Esophagus squamous epithelium (tissue), 5 donors: ENCODE measurements at regions not wholly inside any gene's neighbourhood (a gene's known extent, or its start where the extent isn't known, plus 50 kb on each side); places are given as distances from the start of the nearest gene placed in this dataset.

ENCODE experiments used
- DNase-seq: peaks from one replicate; lab custom pipeline; 2025; lab: John Stamatoyannopoulos, UW
- H3K27ac ChIP-seq, 4 donors: fragments of 200-600 bp; sonication (generic); one replicate each; pipeline ENCODE4 v1.5.1; 2016 to 2019; ENCODE audit warnings: mild to moderate bottlenecking in 1 of 4
- H3K27me3 ChIP-seq, 4 donors: fragments of 200-600 bp; sonication (generic); 1 replicate in 3 of 4; 2 replicates in 1 of 4; pipeline versions ENCODE4 v1.5.1 to v1.6.0; 2017 to 2021; ENCODE audit warnings: antibody characterized with exemption in 1 of 4
- H3K36me3 ChIP-seq, 3 donors: fragments of 200-600 bp; sonication (generic); one replicate each; pipeline ENCODE4 v1.5.1; 2016 to 2019
- H3K4me1 ChIP-seq, 3 donors: fragments of 200-600 bp; sonication (generic); one replicate each; pipeline ENCODE4 v1.5.1; 2017 to 2019
- H3K4me3 ChIP-seq, 4 donors: fragments of 200-600 bp; sonication (generic); 1 replicate in 3 of 4; 2 replicates in 1 of 4; pipeline ENCODE4 v1.5.1; 2016 to 2019; ENCODE audit warnings: mild to moderate bottlenecking in 2 of 4, moderate library complexity in 1 of 4
- H3K9me3 ChIP-seq, 3 donors: fragments of 200-600 bp; sonication (generic); one replicate each; pipeline ENCODE4 v1.5.1; 2016 to 2019
- POLR2A ChIP-seq, 4 donors: fragments of 450-650 bp; IDR thresholded peaks; one replicate each; pipeline ENCODE4 v1.6.1; 2017; ENCODE audit warnings: antibody characterized with exemption in 4 of 4, mild to moderate bottlenecking in 4 of 4, moderate library complexity in 3 of 4
- WGBS, 2 donors: methylation state at CpG; one replicate each; pipeline ENCODE4 v1.1.5; 2018; 5-methylcytosine and 5-hydroxymethylcytosine counted together
- intact Hi-C: fragments of 100-400 bp; cut with DNase I; formaldehyde crosslinking; loops from one replicate; pipeline ENCODE4 v1.15.0; 2022
- TF ChIP-seq, protein P1 (sequence below), 6 experiments: fragments of 450-650 bp in 4 of 6; fragments of 200-600 bp in 2 of 6; sonication (generic) in 2 of 6; IDR thresholded peaks; one replicate each; pipeline ENCODE4 v1.5.1; 2016 to 2019; ENCODE audit warnings: antibody characterized with exemption in 6 of 6, mild to moderate bottlenecking in 4 of 6, moderate library complexity in 4 of 6
- donor health status: DM: yes; HTN: yes; CAD: no.

DNA sequence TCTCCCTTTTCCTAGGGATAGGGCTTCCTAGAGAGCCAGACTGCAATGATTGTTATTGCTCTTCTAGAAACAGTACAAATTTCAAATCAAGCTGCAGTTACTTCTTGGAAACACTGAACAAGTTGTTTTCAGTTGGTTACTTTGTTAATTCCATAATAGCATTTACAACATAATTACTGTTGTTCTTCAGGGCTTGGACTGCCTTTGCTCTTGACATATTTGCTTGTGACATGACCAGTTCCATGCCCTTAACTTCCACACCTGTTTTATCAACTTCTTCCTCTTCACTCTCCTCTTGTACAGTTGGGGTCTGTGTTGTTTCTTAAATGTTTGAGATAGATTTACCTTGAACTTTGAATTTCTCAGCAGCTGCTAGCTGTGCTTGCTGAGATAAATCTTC, 104.4 kb downstream of the SEC23IP start:
- H3K27ac ChIP-seq = no peak overlapping the region
- H3K9me3 ChIP-seq = peaks cover 0 to 7% (median 0%) of the 10 kb centered on the region in 3 donors
- no peaks in the 10 kb centered on the region for H3K36me3 ChIP-seq
- intact Hi-C loops = no loop called here
- no peaks in the 10 kb centered on the region for H3K27me3 ChIP-seq
- no peak for DNase-seq
- H3K4me1 ChIP-seq = no peaks in the 10 kb centered on the region
- TF ChIP-seq, protein P1, sequence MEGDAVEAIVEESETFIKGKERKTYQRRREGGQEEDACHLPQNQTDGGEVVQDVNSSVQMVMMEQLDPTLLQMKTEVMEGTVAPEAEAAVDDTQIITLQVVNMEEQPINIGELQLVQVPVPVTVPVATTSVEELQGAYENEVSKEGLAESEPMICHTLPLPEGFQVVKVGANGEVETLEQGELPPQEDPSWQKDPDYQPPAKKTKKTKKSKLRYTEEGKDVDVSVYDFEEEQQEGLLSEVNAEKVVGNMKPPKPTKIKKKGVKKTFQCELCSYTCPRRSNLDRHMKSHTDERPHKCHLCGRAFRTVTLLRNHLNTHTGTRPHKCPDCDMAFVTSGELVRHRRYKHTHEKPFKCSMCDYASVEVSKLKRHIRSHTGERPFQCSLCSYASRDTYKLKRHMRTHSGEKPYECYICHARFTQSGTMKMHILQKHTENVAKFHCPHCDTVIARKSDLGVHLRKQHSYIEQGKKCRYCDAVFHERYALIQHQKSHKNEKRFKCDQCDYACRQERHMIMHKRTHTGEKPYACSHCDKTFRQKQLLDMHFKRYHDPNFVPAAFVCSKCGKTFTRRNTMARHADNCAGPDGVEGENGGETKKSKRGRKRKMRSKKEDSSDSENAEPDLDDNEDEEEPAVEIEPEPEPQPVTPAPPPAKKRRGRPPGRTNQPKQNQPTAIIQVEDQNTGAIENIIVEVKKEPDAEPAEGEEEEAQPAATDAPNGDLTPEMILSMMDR (IDR thresholded peaks at IDR 0.05) = no peak
- no peak for TF ChIP-seq POLR2A (IDR thresholded peaks at IDR 0.05)
- H3K4me3 ChIP-seq = no peak overlapping the region

DNA sequence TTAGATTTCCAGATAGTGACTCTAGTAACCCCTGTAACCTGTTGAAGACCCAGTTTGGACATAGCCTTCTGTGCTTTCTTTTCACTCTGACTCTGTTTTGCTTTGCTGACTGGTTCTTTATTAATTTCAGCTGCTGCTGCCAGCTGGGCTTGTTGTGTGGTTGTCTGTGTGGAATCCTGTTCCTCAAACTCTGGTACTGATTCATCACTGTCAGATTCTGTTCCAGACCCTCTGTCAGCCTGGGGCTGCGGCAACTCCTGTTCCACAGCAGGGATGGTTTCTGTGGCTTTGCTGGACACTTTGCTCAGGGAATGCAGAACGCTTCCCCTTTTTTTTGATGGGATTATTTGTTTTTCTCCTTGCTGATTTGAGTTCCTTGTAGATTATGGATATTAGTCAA, 104.9 kb downstream of the SEC23IP start:
- TF ChIP-seq POLR2A (IDR thresholded peaks at IDR 0.05) = no peak
- TF ChIP-seq, protein P1 (IDR thresholded peaks at IDR 0.05) = no peak
- Histone ChIP-seq H3K27me3 (no peaks in the 10 kb centered on the region), H3K4me1 (no peaks in the 10 kb centered on the region), H3K36me3 (no peaks in the 10 kb centered on the region), H3K4me3 (no peak overlapping the region), H3K27ac (no peak overlapping the region), H3K9me3 (peaks cover 0 to 7% (median 0%) of the 10 kb centered on the region in 3 donors)
- DNase-seq = no peak
- WGBS, 2 donors = 58 to 77% methylated on average over 2 of the region's 2 CpGs
- intact Hi-C loops = no loop called here

DNA sequence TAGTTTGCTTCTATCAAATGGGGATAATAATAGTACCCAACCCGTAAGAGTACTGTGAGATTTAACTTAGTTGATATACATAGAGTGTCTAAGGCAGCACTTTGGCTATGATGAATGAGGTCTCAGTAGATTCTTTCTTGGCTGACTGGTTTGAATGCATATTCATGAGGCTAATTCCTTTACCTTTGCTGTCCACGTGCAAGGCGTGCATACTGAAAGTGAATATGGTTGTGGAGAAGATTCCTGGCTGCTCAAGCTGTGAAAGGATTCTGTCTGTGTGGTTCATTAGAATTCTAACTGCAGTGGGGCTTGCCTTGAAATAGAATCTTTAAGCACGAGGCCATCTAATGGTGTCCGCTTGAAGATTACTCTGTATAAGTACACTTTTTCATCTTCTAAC, 110.3 kb downstream of the SEC23IP start:
- Histone ChIP-seq H3K9me3 (no peaks in the 10 kb centered on the region), H3K4me3 (no peak overlapping the region), H3K4me1 (no peaks in the 10 kb centered on the region), H3K36me3 (no peaks in the 10 kb centered on the region), H3K27me3 (peaks cover 0 to 13% (median 0%) of the 10 kb centered on the region in 4 donors), H3K27ac (no peak overlapping the region)
- 83 to 84% methylated on average over 5 of the region's 5 CpGs for WGBS, 2 donors
- TF ChIP-seq, protein P1 (IDR thresholded peaks at IDR 0.05) = no peak
- no peak for TF ChIP-seq POLR2A (IDR thresholded peaks at IDR 0.05)
- no peak for DNase-seq
- intact Hi-C loops = no loop called here

DNA sequence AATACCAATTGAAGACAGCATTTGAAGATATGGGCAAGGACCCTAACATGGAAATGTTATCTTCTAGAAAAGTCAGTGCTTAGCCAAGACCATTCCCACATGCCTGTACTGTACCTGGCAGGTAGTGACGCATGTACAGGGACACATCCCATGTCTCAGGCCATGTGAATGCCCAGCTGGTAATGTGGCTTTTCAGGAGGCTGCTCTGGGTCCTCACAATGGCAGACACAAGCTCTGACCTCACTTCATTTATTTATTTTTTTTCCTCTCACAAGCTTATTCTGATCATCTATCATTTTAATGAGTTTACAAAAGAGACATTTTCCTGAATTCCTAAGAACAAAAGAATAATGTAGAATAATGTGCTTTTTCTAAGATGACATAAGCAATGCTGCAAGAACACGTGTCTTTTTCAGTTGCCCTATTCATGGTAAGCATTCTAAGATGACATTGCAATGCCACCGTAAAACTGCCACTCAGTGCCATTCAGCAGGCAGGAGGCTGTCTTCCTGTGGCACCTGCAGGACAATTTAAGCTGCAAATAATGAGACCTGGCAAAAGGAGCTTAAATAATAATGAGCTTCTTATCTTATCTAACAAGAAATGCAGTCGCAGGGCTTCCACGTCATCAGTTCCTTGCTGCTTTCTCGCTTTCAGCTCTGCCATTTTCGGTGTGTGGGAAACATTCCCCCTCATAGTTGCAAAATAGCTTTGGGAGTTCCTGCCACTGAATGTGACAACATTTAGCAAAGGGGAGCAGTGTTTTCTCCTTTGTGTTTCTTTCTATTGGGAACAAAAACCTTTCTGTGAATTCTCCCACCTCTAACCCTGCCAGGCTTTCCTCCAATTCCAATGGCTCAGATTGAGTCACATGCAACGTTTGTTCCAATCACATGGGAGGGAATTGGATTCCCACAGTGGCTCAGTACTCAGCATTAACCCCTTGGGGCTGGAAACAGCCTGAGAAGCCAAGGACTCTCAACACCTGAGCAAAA, 113.0 kb downstream of the SEC23IP start:
- 47 to 55% methylated on average over 7 to 8 of the region's 8 CpGs for WGBS, 2 donors
- Histone ChIP-seq H3K27me3 (peaks cover 0 to 21% (median 0%) of the 10 kb centered on the region in 4 donors), H3K36me3 (no peaks in the 10 kb centered on the region), H3K9me3 (no peaks in the 10 kb centered on the region), H3K4me3 (no peak overlapping the region), H3K4me1 (no peaks in the 10 kb centered on the region), H3K27ac (no peak overlapping the region)
- intact Hi-C loops = no loop called here
- TF ChIP-seq, protein P1 (IDR thresholded peaks at IDR 0.05) = no peak
- no peak for TF ChIP-seq POLR2A (IDR thresholded peaks at IDR 0.05)
- no peak for DNase-seq

DNA sequence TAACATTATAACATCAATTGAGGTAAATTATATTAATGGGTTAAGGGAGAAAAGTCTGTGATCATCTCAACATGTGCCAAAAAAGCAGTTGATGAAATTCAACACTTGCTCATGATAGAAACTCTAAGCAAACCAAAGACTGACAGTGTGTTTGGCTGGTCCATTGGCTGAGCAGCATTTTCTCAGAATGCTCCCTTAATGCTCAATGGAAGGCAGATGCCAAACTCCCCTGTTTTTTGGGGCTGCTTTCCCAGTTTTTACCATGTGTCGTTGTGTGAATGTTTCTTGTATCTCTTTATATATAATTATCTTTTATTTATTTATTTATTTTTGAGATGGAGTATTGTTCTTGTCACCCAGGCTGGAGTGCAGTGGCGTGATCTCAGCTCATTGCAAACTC, 114.7 kb downstream of the SEC23IP start:
- H3K27ac ChIP-seq = no peak overlapping the region
- 68 to 83% methylated on average over 2 of the region's 2 CpGs for WGBS, 2 donors
- DNase-seq = no peak
- H3K4me3 ChIP-seq = no peak overlapping the region
- intact Hi-C loops = no loop called here
- no peak for TF ChIP-seq POLR2A (IDR thresholded peaks at IDR 0.05)
- TF ChIP-seq, protein P1 (IDR thresholded peaks at IDR 0.05) = no peak
- no peaks in the 10 kb centered on the region for H3K36me3 ChIP-seq
- peaks cover 0 to 33% (median 0%) of the 10 kb centered on the region in 4 donors for H3K27me3 ChIP-seq
- no peaks in the 10 kb centered on the region for H3K9me3 ChIP-seq
- H3K4me1 ChIP-seq = peaks cover 0 to 4% (median 0%) of the 10 kb centered on the region in 3 donors
